OCI-LY1 (cell line): ENCODE measurements at regions not wholly inside any gene's neighbourhood (a gene's known extent, or its start where the extent isn't known, plus 50 kb on each side); places are given as distances from the start of the nearest gene placed in this dataset.

Experiments used
- H2AFZ ChIP-seq: fragments of 200-600 bp; sonication (generic), shearing (Covaris generic); 2 replicates; pipeline ENCODE4 v1.6.0; 2014; ENCODE audit warnings: antibody characterized with exemption, mild to moderate bottlenecking, low read length
- H3F3A ChIP-seq: fragments of 200-600 bp; sonication (generic), shearing (Covaris generic); 2 replicates; pipeline ENCODE4 v1.6.0; 2014; ENCODE audit warnings: mild to moderate bottlenecking, antibody characterized with exemption, low read length, moderate library complexity; ENCODE audit not compliant: insufficient read depth
- H3K27ac ChIP-seq: fragments of 200-600 bp; sonication (generic); 2 replicates; pipeline ENCODE4 v1.5.1; 2014; ENCODE audit warnings: low read length, mixed run types, mild to moderate bottlenecking, low read depth; ENCODE audit not compliant: poor library complexity, severe bottlenecking
- H3K27me3 ChIP-seq: fragments of 200-600 bp; sonication (generic); 2 replicates; pipeline ENCODE4 v1.6.0; 2014; ENCODE audit warnings: antibody characterized with exemption, mild to moderate bottlenecking, low read length, moderate library complexity; ENCODE audit not compliant: insufficient read depth
- H3K36me3 ChIP-seq: fragments of 200-600 bp; sonication (generic); 2 replicates; pipeline ENCODE4 v1.6.1; 2014; ENCODE audit warnings: mild to moderate bottlenecking, antibody characterized with exemption, low read length, moderate library complexity, mixed read lengths; ENCODE audit not compliant: insufficient read depth
- H3K4me1 ChIP-seq: fragments of 200-600 bp; sonication (generic); 2 replicates; pipeline ENCODE4 v1.5.1; 2014; ENCODE audit warnings: mild to moderate bottlenecking, low read length, moderate library complexity; ENCODE audit not compliant: insufficient read depth, severe bottlenecking
- H3K4me2 ChIP-seq: fragments of 200-600 bp; sonication (generic), shearing (Covaris generic); 2 replicates; pipeline ENCODE4 v1.6.1; 2014; ENCODE audit warnings: low read length
- H3K4me3 ChIP-seq: fragments of 200-600 bp; sonication (generic); 2 replicates; pipeline ENCODE4 v1.5.1; 2014; ENCODE audit warnings: low read length, low read depth, mild to moderate bottlenecking, mixed read lengths; ENCODE audit not compliant: poor library complexity, severe bottlenecking
- H3K79me2 ChIP-seq: fragments of 200-600 bp; shearing (Covaris generic); 2 replicates; pipeline ENCODE4 v1.6.1; 2016; ENCODE audit warnings: mixed run types, low read length, mixed read lengths; ENCODE audit not compliant: insufficient read depth
- H3K9ac ChIP-seq: fragments of 200-600 bp; sonication (generic), shearing (Covaris generic); 2 replicates; pipeline ENCODE4 v1.6.1; 2014; ENCODE audit warnings: mild to moderate bottlenecking, low read length, mixed read lengths
- H3K9me2 ChIP-seq: fragments of 200-600 bp; sonication (generic), shearing (Covaris generic); 2 replicates; pipeline ENCODE4 v1.6.1; 2014; ENCODE audit warnings: low read depth, mild to moderate bottlenecking, low read length, mixed read lengths
- H3K9me3 ChIP-seq: fragments of 200-600 bp; shearing (Covaris generic); 2 replicates; pipeline ENCODE4 v1.6.1; 2014; ENCODE audit warnings: low read length, mixed read lengths
- H4K20me1 ChIP-seq: fragments of 200-600 bp; sonication (generic), shearing (Covaris generic); 2 replicates; pipeline ENCODE4 v1.6.0; 2016; ENCODE audit warnings: mild to moderate bottlenecking, low read length; ENCODE audit not compliant: insufficient read depth
- EZH2 ChIP-seq: fragments of 200-600 bp; sonication (generic), shearing (Covaris generic); IDR thresholded peaks from 2 replicates; pipeline ENCODE4 v1.8.0; 2017; ENCODE audit warnings: borderline replicate concordance, mixed run types, mild to moderate bottlenecking, antibody characterized with exemption, low read length, moderate library complexity, mixed read lengths
- TF ChIP-seq, protein P1 (sequence below): fragments of 200-600 bp; sonication (generic), shearing (Covaris generic); IDR thresholded peaks from 2 replicates; pipeline ENCODE4 v1.5.1; 2017; ENCODE audit warnings: mild to moderate bottlenecking, antibody characterized with exemption, low read length, moderate library complexity, mixed read lengths

DNA sequence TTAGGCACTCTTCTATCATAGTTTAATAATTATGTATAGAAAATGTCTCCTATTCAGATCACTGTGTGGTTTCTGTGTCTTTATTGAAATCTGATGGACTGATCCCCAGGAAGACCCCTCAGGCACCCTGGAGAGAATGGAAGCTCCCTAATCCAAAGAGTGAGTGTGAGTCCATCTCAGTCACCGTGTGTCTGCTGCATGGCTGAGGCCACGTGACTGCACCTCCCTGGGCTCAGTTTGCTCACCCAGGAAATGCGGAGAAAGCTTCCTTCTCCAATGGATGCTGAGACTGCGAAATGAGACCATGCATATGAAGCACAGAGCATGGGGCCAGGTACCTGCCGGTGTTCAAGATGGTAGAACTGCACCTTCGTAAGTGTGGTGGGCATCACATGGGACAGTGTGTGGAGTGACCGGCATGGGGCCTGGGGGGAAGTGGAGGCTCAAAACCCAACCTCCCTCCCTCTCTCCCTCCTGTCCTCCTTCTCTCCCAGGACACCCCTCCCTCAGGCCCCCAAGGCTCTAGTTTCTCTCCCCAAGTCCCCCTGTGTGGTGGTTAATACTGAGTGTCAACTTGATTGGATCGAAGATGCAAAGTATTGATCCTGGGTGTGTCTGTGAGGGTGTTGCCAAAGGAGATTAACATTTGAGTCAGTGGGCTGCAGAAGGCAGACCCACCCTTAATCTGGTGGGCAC lies 557.5 kb downstream of the PTPRU start:
- Histone ChIP-seq H3K9ac (no peak overlapping the region), H3K79me2 (no peaks in the 10 kb centered on the region), H3K4me1 (no peaks in the 10 kb centered on the region), H3K9me2 (no peaks in the 10 kb centered on the region), H3K27me3 (no peaks in the 10 kb centered on the region), H4K20me1 (no peaks in the 10 kb centered on the region), H3K27ac (no peak overlapping the region), H2AFZ (no peak overlapping the region), H3K4me3 (no peak overlapping the region), H3K36me3 (no peaks in the 10 kb centered on the region), H3K9me3 (no peaks in the 10 kb centered on the region), H3K4me2 (no peak overlapping the region), H3F3A (no peaks in the 10 kb centered on the region)
- TF ChIP-seq, protein P1, sequence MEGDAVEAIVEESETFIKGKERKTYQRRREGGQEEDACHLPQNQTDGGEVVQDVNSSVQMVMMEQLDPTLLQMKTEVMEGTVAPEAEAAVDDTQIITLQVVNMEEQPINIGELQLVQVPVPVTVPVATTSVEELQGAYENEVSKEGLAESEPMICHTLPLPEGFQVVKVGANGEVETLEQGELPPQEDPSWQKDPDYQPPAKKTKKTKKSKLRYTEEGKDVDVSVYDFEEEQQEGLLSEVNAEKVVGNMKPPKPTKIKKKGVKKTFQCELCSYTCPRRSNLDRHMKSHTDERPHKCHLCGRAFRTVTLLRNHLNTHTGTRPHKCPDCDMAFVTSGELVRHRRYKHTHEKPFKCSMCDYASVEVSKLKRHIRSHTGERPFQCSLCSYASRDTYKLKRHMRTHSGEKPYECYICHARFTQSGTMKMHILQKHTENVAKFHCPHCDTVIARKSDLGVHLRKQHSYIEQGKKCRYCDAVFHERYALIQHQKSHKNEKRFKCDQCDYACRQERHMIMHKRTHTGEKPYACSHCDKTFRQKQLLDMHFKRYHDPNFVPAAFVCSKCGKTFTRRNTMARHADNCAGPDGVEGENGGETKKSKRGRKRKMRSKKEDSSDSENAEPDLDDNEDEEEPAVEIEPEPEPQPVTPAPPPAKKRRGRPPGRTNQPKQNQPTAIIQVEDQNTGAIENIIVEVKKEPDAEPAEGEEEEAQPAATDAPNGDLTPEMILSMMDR: no peak
- no peak for TF ChIP-seq EZH2

DNA sequence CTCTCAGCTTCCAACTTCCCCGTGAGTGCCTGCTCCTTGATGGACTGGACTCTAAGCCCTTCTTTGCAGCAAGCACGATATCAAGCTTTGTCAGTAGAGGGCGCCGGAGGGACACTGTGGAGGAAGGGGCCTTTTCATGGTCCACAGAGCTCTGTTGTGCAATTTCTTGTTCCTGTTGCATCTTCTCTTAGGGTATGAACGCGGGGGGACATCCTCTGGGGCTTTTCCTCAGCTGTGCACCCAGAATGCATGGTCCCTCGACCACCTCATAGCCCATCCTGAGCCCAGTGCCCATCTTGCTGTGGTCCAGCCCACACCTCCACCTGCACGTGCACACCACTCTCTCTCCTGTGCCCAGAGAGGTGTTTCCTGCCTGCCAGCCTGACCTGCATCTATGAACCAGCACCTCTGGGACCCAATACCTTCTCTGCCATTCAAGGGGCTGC lies 556.8 kb downstream of the PTPRU start:
- Histone ChIP-seq H3K4me1 (no peaks in the 10 kb centered on the region), H3K9me3 (no peaks in the 10 kb centered on the region), H3K4me2 (no peak overlapping the region), H3K4me3 (no peak overlapping the region), H3K9ac (no peak overlapping the region), H3K9me2 (no peaks in the 10 kb centered on the region), H2AFZ (no peak overlapping the region), H3K27ac (no peak overlapping the region), H3F3A (no peaks in the 10 kb centered on the region), H3K36me3 (no peaks in the 10 kb centered on the region), H3K79me2 (no peaks in the 10 kb centered on the region), H3K27me3 (no peaks in the 10 kb centered on the region), H4K20me1 (no peaks in the 10 kb centered on the region)
- TF ChIP-seq EZH2: no peak
- TF ChIP-seq, protein P1: peak; percentile 82

DNA sequence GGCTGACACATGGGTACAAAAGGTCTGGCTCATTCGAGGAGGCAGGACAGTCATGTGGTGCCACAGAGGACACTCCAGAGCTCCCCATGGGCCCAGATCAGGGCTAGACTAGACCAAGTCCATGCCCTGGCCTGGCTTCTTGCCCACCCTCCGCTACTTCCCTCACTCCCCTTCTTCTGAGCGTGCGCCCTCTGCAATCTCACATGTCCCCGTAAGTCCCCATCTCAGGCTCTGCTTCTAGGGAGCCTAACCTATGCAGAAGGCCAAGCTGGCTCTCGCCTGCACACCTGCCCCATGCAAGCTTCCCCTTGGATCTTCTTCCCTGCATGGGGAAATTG lies 553.6 kb downstream of the PTPRU start:
- Histone ChIP-seq H3K79me2 (no peaks in the 10 kb centered on the region), H3F3A (no peaks in the 10 kb centered on the region), H3K4me2 (no peak overlapping the region), H3K9me3 (no peaks in the 10 kb centered on the region), H3K36me3 (no peaks in the 10 kb centered on the region), H4K20me1 (no peaks in the 10 kb centered on the region), H3K9me2 (no peaks in the 10 kb centered on the region), H3K4me1 (no peaks in the 10 kb centered on the region), H3K27ac (no peak overlapping the region), H3K9ac (no peak overlapping the region), H3K4me3 (no peak overlapping the region), H2AFZ (no peak overlapping the region), H3K27me3 (no peaks in the 10 kb centered on the region)
- TF ChIP-seq, protein P1: no peak
- TF ChIP-seq EZH2: no peak
